Endodermal cell (in vitro differentiated cells): ENCODE measurements at regions not wholly inside any gene's neighbourhood (a gene's known extent, or its start where the extent isn't known, plus 50 kb on each side); places are given as distances from the start of the nearest gene placed in this dataset.

Source experiments
- DNase-seq: peaks from one replicate; pipeline ENCODE4 v3.0.0-alpha.2; 2017
- H3K27ac ChIP-seq: 2 replicates; pipeline ENCODE4 v1.5.1; 2013; ENCODE audit warnings: mild to moderate bottlenecking, low read depth, low read length, moderate library complexity
- H3K27me3 ChIP-seq: 2 replicates; pipeline ENCODE4 v1.6.1; 2013; ENCODE audit warnings: mild to moderate bottlenecking, low read length, moderate library complexity; ENCODE audit not compliant: insufficient read depth, control insufficient read depth, poor library complexity, severe bottlenecking
- H3K36me3 ChIP-seq: 2 replicates; pipeline ENCODE4 v1.7.0; 2013; ENCODE audit warnings: mild to moderate bottlenecking, low read length, moderate library complexity; ENCODE audit not compliant: control insufficient read depth, insufficient read depth
- H3K4me1 ChIP-seq: one replicate; pipeline ENCODE4 v1.7.0; 2013; ENCODE audit warnings: low read length; ENCODE audit not compliant: control insufficient read depth, insufficient read depth
- H3K4me3 ChIP-seq: 2 replicates; pipeline ENCODE4 v1.5.1; 2013; ENCODE audit warnings: mild to moderate bottlenecking, low read length, moderate library complexity
- H3K9ac ChIP-seq: 2 replicates; pipeline ENCODE4 v1.6.1; 2013; ENCODE audit warnings: mild to moderate bottlenecking, low read length, moderate library complexity; ENCODE audit not compliant: poor library complexity, severe bottlenecking; ENCODE audit errors: extremely low read depth
- H3K9me3 ChIP-seq: 2 replicates; pipeline ENCODE4 v1.6.1; 2013; ENCODE audit warnings: mild to moderate bottlenecking, low read length, moderate library complexity; ENCODE audit not compliant: control insufficient read depth
- H3K27ac Mint-ChIP-seq: 2 replicates; pipeline ENCODE4 v1.8.0; 2020; ENCODE audit warnings: mixed read lengths
- H3K27me3 Mint-ChIP-seq: 2 replicates; pipeline ENCODE4 v1.8.0; 2021; ENCODE audit warnings: mild to moderate bottlenecking, mixed read lengths; ENCODE audit not compliant: insufficient read depth
- H3K36me3 Mint-ChIP-seq: 2 replicates; pipeline ENCODE4 v1.8.0; 2020; ENCODE audit warnings: low read depth, mixed read lengths
- H3K4me1 Mint-ChIP-seq: 2 replicates; pipeline ENCODE4 v1.8.0; 2020; ENCODE audit warnings: mixed read lengths
- H3K4me3 Mint-ChIP-seq: 2 replicates; pipeline ENCODE4 v1.8.0; 2020; ENCODE audit warnings: mild to moderate bottlenecking, moderate library complexity, mixed read lengths
- H3K9me3 Mint-ChIP-seq: 2 replicates; pipeline ENCODE4 v1.8.0; 2020; ENCODE audit warnings: mild to moderate bottlenecking, mixed read lengths
- CTCF ChIP-seq: fragments of 200-600 bp; sonication (generic); conservative IDR thresholded peaks from 2 replicates; pipeline ENCODE4 v1.5.0; 2021; ENCODE audit warnings: antibody characterized with exemption, mild to moderate bottlenecking
- WGBS, 2 experiments: methylation state at CpG; one replicate each; pipeline versions ENCODE4 v1.1.5 to v1.1.7; 2013; ENCODE audit warnings: missing lambda C conversion rate in 2 of 2, mixed read lengths in 1 of 2; ENCODE audit not compliant: insufficient coverage in 1 of 2, insufficient read length in 1 of 2; 5-methylcytosine and 5-hydroxymethylcytosine counted together

GRCh38 chr17:70869402-70870085, 700.2 kb downstream of the KCNJ2 start:
- no peak overlapping the region for H3K27ac Mint-ChIP-seq
- TF ChIP-seq CTCF, result no peak
- peaks cover 9% of the 10 kb centered on the region for H3K4me1 ChIP-seq
- H3K4me3 ChIP-seq, result peak overlapping the region; percentile 18
- peaks cover 2% of the 10 kb centered on the region for H3K9me3 Mint-ChIP-seq
- H3K4me1 Mint-ChIP-seq, result peaks cover 13% of the 10 kb centered on the region
- no peaks in the 10 kb centered on the region for H3K27me3 ChIP-seq
- H3K9ac ChIP-seq, result no peak overlapping the region
- H3K4me3 Mint-ChIP-seq, result no peak overlapping the region
- WGBS, 2 experiments, result 79 to 83% methylated on average over 2 of the region's 2 CpGs
- H3K9me3 ChIP-seq, result peaks cover 10% of the 10 kb centered on the region
- no peak for DNase-seq
- no peaks in the 10 kb centered on the region for H3K27me3 Mint-ChIP-seq
- no peaks in the 10 kb centered on the region for H3K36me3 Mint-ChIP-seq
- H3K36me3 ChIP-seq, result no peaks in the 10 kb centered on the region
- no peak overlapping the region for H3K27ac ChIP-seq

- Histone ChIP-seq H3K36me3 (no peaks in the 10 kb centered on the region), H3K4me3 (no peak overlapping the region), H3K27me3 (no peaks in the 10 kb centered on the region), H3K4me1 (peaks cover 9% of the 10 kb centered on the region), H3K9ac (no peak overlapping the region), H3K27ac (no peak overlapping the region), H3K9me3 (no peaks in the 10 kb centered on the region)
- Mint-ChIP-seq H3K27ac (no peak overlapping the region), H3K27me3 (no peaks in the 10 kb centered on the region), H3K4me3 (no peak overlapping the region), H3K4me1 (peaks cover 13% of the 10 kb centered on the region), H3K36me3 (no peaks in the 10 kb centered on the region), H3K9me3 (no peaks in the 10 kb centered on the region)
- DNase-seq, result no peak
- no peak for TF ChIP-seq CTCF
- WGBS, 2 experiments, result 50 to 80% methylated on average over 1 of the region's 1 CpG
These were observed 702.0 kb downstream of the KCNJ2 start for GRCh38 chr17:70871180-70871818.

- DNase-seq, result no peak
- Mint-ChIP-seq H3K4me3 (no peak overlapping the region), H3K27ac (no peak overlapping the region), H3K4me1 (peaks cover 13% of the 10 kb centered on the region), H3K36me3 (no peaks in the 10 kb centered on the region), H3K9me3 (no peaks in the 10 kb centered on the region), H3K27me3 (no peaks in the 10 kb centered on the region)
- H3K27ac ChIP-seq, result no peak overlapping the region
- no peak overlapping the region for H3K4me3 ChIP-seq
- H3K4me1 ChIP-seq, result peaks cover 9% of the 10 kb centered on the region
- no peaks in the 10 kb centered on the region for H3K27me3 ChIP-seq
- H3K36me3 ChIP-seq, result no peaks in the 10 kb centered on the region
- WGBS, 2 experiments, result 86 to 100% methylated on average over 1 to 3 of the region's 3 CpGs
- H3K9ac ChIP-seq, result no peak overlapping the region
- no peak for TF ChIP-seq CTCF
- no peaks in the 10 kb centered on the region for H3K9me3 ChIP-seq
These were observed 702.8 kb downstream of the KCNJ2 start for GRCh38 chr17:70872103-70872502.
